NCI-H128 (cell line): ENCODE measurements at regions not wholly inside any gene's neighbourhood (a gene's known extent, or its start where the extent isn't known, plus 50 kb on each side); places are given as distances from the start of the nearest gene placed in this dataset.
"Not testable (repeated sequence)": the region's sequence is repeated elsewhere in the genome, so short reads cannot be mapped to it uniquely, and the experiment has no call there.

Experiments
- DNase-seq: peaks from one replicate; lab custom pipeline; 2025; ENCODE audit not compliant: unreplicated experiment; lab: John Stamatoyannopoulos, UW

- DNase-seq: no peak
These were observed 265.1 kb downstream of the SH3BP4 start for GRCh38 chr2:235216901-235217300.

- DNase-seq: no peak
These were observed 266.0 kb downstream of the SH3BP4 start for GRCh38 chr2:235217846-235218245.

- no peak for DNase-seq
These were observed 266.7 kb downstream of the SH3BP4 start for GRCh38 chr2:235218486-235218907.

- DNase-seq: no peak
These were observed 267.2 kb downstream of the SH3BP4 start for GRCh38 chr2:235219048-235219447.

- no peak for DNase-seq
These were observed 268.5 kb downstream of the SH3BP4 start for GRCh38 chr2:235220331-235220730.

DNA sequence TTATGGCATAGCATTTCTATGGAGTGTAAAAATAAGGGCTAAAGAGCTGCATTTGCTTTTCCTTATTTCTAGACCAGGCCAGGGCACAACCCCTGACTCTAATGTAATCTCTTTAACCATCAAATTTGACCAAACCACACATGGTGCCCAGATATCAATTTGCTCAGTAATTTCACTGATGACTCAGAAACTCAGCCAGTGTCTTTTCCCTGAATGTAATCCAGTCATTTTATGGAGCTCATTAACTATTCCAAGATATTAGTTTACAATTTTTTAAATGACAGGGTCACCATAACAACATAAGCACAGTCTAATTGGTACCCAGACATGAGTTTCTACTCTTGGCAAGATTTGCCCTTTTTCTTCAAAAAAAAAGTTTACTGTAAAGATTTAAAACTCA is 270.8 kb upstream of the AGAP1 start:
- DNase-seq: no peak

DNA sequence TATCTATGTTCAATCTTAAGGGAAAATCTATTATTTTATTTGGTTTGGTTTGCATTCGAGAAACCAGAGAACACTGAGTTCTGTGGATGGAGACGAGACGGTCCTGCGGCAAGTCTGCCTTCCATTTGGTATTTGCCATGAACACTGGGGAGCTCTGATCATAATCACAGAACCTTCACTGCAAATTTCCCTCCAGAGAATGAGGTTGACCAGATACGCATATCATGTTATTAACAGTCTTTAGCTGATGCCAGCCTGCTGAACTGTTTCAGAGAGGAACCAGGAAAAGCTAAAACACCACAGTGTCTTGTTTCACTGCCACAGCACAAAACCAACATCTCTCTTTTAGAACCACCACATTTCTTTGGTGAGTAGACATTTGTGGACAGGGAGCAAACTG is 269.4 kb upstream of the AGAP1 start:
- DNase-seq: no peak

DNA sequence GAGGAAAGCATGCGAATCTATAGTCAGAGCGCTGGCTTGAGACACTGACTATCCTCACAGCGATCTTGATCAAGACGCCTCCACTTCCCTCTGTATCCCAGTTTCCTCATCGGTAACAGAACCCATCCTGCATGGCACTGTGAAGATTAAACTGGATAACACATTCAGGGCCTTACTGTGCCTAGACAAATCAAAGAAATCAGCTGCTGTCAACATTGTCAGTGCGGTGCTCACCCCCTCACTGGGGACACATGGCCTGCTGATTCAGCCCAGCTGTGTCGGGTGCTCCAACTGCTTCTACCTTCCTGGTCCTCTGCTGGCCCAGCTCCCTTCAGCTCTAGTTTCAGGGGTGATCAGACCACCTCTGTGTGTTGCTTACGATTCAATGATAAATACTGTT is 268.6 kb upstream of the AGAP1 start:
- no peak for DNase-seq

- no peak for DNase-seq
These were observed 266.3 kb upstream of the AGAP1 start for GRCh38 chr2:235227590-235227989.

- DNase-seq: not testable (repeated sequence)
These were observed 265.4 kb upstream of the AGAP1 start for GRCh38 chr2:235228422-235228821.

DNA sequence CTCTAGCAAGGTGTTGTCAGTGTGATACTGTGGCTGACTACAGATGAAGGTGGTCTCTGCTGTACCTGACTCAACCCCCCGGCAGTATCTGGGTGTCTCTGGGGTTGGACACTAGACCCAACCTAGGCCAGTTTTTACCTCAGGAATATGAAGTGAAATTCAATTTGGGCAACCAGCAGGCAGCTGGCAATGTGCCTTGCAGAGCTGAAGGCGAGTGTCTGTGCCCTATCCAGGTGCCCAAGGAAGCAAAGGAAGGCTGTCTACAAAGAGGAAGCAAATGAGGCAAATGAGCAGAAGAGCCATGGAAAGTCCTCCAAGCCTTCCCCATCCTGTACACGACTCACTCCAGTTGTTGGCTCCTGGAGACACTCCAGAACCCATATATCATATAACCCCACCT is 264.6 kb upstream of the AGAP1 start:
- DNase-seq: no peak

GRCh38 chr2:235230821-235231601 is 262.8 kb upstream of the AGAP1 start:
- no peak for DNase-seq

DNA sequence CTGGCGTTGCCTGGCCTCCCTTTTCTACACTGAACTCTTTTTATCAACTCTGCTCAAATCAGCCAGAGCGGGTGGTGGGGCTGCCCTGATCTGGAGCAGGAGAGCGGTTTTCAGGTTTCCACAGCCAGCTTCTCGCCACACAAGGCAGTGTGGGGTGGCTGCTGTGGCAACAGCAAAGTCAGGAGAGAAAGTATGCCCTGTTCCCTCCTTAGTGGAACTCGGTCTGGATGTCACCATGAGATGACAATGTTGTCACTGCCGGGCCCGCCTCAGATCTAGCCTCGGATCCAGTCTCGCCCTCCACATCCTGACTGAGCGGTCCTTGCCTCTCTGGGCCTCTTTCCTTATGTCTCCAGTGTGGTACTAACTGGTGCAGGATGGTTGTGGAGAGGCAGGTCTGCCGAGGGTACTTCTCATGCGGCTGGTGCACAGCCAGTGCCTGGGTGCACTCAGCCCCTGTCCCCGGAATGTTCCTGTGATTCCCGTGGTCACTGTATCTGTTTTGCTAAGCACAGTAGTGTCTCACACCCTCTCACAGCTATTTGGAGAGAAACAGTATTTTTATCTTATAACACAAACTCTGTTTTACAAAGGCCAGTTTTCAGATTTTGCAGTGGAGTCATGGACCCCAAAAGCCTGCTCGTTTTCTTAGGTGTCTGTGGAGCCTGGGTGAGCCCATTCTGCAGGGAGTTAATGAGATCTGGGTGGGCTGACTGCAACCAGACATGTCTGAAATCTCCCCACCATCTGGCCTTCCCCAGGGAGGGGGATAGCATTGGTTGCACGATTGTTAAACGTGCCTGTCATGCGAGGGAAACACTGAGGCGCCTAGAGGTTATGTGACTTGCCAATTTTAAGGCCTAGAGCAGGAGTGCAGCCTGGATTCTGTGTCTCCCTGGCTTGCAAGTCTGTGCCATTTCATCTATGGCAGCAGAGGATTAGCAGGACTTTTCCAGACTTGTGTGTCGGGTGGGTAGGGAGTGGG is 261.1 kb upstream of the AGAP1 start:
- no peak for DNase-seq

- DNase-seq: no peak
These were observed 259.1 kb upstream of the AGAP1 start for GRCh38 chr2:235234736-235235135.

- DNase-seq: no peak
These were observed 257.7 kb upstream of the AGAP1 start for GRCh38 chr2:235235977-235236767.

DNA sequence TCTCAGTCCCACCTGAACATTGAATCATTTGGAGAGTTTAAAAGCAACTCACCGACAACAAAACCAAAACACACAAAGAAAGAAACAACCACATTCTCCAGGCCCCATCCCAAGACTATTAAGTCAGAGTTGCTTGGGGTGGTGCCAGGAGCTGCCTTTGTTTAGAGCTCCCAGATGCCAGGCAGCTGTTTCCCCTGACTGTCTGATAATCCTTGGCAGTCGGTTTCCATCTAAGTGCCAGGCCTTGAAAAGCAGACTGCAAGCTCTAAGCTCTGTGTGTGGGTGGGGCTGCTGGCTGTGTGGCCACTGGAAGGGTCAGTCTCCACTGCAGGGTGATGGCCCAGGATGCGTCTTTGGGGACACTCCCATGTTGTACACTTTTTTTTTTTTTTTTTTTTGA is 255.3 kb upstream of the AGAP1 start:
- DNase-seq: no peak

- DNase-seq: no peak
These were observed 253.3 kb upstream of the AGAP1 start for GRCh38 chr2:235240574-235240973.

- DNase-seq: no peak
These were observed 249.3 kb upstream of the AGAP1 start for GRCh38 chr2:235244255-235245220.

- DNase-seq: no peak
These were observed 246.8 kb upstream of the AGAP1 start for GRCh38 chr2:235247001-235247400.

DNA sequence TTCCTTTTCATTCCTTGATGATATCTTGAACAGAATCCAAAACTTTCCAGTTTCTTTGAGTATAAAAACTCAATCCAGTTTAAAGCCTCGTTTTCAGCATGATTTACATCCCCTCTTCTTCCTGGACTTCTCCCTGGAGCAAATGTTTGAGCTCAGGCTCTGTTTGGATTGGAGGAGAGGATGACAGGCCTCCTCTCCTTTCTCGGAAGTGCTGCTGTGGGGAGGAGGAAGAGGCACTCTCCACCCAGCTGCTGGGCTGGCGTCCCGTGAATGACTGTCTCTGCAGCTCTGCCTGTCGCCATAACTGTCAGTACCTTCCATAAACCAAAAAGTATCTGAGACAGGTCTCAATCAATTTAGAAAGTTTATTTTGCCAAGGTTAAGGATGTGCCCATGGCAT is 238.2 kb upstream of the AGAP1 start:
- no peak for DNase-seq
